HUES48 (cell line): ENCODE measurements at regions not wholly inside any gene's neighbourhood (a gene's known extent, or its start where the extent isn't known, plus 50 kb on each side); places are given as distances from the start of the nearest gene placed in this dataset.

Experiments used
- H3K27ac ChIP-seq: one replicate; pipeline ENCODE4 v1.7.0; 2013; ENCODE audit warnings: low read depth, low read length, inconsistent platforms
- H3K27me3 ChIP-seq: 2 replicates; pipeline ENCODE4 v1.6.1; 2013; ENCODE audit warnings: mild to moderate bottlenecking, low read length; ENCODE audit not compliant: control insufficient read depth, insufficient read depth
- H3K36me3 ChIP-seq: 2 replicates; pipeline ENCODE4 v1.6.1; 2013; ENCODE audit warnings: low read length; ENCODE audit not compliant: control insufficient read depth, insufficient read depth
- H3K4me1 ChIP-seq: 2 replicates; pipeline ENCODE4 v1.6.1; 2013; ENCODE audit warnings: mild to moderate bottlenecking, low read length; ENCODE audit not compliant: control insufficient read depth, insufficient read depth
- H3K4me3 ChIP-seq: 2 replicates; pipeline ENCODE4 v1.5.1; 2013; ENCODE audit warnings: mild to moderate bottlenecking, low read depth, low read length
- H3K9ac ChIP-seq: 2 replicates; pipeline ENCODE4 v1.6.1; 2013; ENCODE audit warnings: mild to moderate bottlenecking, low read depth, low read length, moderate library complexity
- H3K9me3 ChIP-seq: 2 replicates; pipeline ENCODE4 v1.6.1; 2013; ENCODE audit warnings: low read length; ENCODE audit not compliant: control insufficient read depth, insufficient read depth

DNA sequence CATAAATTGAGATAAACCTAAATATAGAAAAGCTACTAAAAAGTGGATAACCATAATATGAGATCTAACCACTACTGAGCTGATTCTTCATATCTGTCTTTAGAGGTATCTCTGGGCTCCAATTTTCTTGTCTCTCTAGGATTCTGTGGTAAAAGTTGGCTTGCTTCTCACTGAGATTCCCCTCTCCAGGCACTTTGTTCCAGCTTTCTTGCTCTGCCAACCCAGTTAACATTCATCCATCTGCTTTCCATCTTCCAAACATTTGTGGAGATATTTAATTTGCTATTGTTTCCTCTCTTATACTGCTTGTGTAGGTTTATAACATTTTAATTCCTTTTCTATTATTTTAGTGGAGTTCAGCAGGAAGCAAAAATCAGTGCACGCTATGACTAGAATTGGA is 97.6 kb upstream of the LMCD1 start:
- no peaks in the 10 kb centered on the region for H3K36me3 ChIP-seq
- no peak overlapping the region for H3K9ac ChIP-seq
- 0 out of 2 replicates have a peak, but pooled peaks cover 7% of the 10 kb centered on the region for H3K9me3 ChIP-seq
- no peak overlapping the region for H3K27ac ChIP-seq
- no peak overlapping the region for H3K4me3 ChIP-seq
- H3K27me3 ChIP-seq, result no peaks in the 10 kb centered on the region
- H3K4me1 ChIP-seq, result no peaks in the 10 kb centered on the region

DNA sequence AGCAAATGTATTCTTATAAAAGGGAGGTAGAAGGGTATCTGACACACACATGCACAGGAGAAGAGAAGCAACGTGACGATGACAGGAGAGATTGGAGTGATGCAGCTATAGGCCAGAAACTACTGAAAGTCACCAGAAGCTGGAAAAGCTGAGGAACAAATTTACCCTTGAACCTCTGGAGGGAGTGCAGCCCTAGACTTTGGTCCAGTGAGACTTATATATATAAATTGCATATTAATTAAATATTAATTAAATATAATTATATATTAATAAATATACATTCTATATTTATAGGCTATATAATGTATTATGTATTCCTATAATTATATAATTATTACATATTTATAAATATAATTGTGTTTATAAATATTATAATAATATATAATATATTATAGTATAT is 96.5 kb upstream of the LMCD1 start:
- H3K36me3 ChIP-seq, result no peaks in the 10 kb centered on the region
- no peak overlapping the region for H3K27ac ChIP-seq
- H3K27me3 ChIP-seq, result no peaks in the 10 kb centered on the region
- 0 out of 2 replicates have a peak, but pooled peaks cover 7% of the 10 kb centered on the region for H3K9me3 ChIP-seq
- no peak overlapping the region for H3K9ac ChIP-seq
- no peaks in the 10 kb centered on the region for H3K4me1 ChIP-seq
- H3K4me3 ChIP-seq, result no peak overlapping the region

DNA sequence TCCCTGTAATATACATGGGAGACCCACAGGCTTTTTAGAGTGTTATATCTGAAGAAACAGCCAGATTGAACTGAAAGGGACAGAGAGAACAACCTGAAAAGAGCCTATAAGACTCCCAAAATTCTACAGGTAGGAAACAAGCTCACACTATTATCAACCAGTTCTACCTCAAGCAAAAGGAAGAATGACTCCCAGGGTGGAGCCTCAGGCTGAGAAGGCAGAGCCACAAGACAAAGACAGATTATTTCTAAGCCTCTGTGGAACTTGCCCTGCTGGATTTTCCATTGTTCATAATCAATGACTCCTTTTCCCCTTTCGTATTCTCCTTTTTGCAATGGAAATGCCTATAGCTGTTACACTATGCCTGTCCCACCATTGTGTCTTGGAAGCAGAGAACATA is 95.1 kb upstream of the LMCD1 start:
- Histone ChIP-seq H3K36me3 (no peaks in the 10 kb centered on the region), H3K4me1 (no peaks in the 10 kb centered on the region), H3K9ac (no peak overlapping the region), H3K27me3 (no peaks in the 10 kb centered on the region), H3K27ac (no peak overlapping the region), H3K4me3 (no peak overlapping the region), H3K9me3 (0 out of 2 replicates have a peak, but pooled peaks cover 7% of the 10 kb centered on the region)

DNA sequence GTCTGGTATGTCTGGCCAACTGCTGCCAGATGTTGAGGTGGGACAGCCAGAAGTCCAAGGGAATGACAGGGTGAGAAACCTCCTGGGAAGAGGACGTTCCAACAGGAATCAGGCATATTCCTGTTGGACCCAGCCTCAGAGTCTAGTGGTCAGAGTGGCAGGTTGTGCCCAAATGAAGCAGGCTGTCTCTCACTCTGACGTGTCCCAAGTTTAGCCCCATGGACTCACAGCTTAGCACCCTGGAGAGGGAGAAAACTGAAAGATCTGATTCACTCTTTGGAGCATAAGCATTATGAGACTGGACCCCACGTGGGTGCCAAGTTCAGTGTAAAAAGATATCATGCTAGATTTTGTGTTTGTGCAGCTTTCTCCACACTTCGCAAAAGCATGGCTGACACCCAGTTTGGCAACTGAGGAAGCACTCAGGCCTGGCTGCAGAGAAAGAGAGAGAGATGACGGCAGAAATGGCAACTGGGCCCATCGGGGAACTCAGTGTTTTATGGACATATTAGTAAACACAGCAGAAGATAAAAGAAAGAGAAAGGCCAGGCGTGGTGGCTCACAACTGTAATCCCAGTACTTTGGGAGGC is 88.2 kb upstream of the LMCD1 start:
- peaks cover 3% of the 10 kb centered on the region; the same call in 1 of the 2 replicates for H3K4me1 ChIP-seq
- H3K27me3 ChIP-seq, result no peaks in the 10 kb centered on the region
- no peak overlapping the region for H3K27ac ChIP-seq
- no peaks in the 10 kb centered on the region for H3K36me3 ChIP-seq
- H3K9ac ChIP-seq, result no peak overlapping the region
- no peak overlapping the region for H3K4me3 ChIP-seq
- 0 out of 2 replicates have a peak, but pooled peaks cover 7% of the 10 kb centered on the region for H3K9me3 ChIP-seq

DNA sequence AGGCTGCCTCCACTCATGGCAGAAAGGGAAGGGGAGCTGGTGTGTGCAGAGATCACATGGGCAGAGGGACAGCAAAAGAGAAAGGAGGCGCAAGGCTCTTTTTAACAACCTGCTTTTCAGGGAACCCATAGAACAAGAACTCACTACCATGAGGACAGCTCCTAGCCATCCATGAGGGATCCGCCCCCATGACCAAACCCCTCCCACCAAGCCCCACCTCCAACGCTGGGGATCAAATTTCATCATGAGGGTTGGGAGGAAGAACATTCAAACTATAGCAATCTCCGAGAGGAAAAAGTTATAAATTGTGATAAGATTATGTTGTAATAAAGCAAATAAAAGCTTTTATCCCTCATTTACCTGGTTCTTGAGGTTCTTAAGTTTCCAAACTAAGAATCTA is 84.7 kb upstream of the LMCD1 start:
- H3K9me3 ChIP-seq, result 0 out of 2 replicates have a peak, but pooled peaks cover 7% of the 10 kb centered on the region
- H3K27me3 ChIP-seq, result no peaks in the 10 kb centered on the region
- peaks cover 3% of the 10 kb centered on the region; the same call in 1 of the 2 replicates for H3K4me1 ChIP-seq
- no peaks in the 10 kb centered on the region for H3K36me3 ChIP-seq
- no peak overlapping the region for H3K4me3 ChIP-seq
- H3K9ac ChIP-seq, result no peak overlapping the region
- H3K27ac ChIP-seq, result no peak overlapping the region

DNA sequence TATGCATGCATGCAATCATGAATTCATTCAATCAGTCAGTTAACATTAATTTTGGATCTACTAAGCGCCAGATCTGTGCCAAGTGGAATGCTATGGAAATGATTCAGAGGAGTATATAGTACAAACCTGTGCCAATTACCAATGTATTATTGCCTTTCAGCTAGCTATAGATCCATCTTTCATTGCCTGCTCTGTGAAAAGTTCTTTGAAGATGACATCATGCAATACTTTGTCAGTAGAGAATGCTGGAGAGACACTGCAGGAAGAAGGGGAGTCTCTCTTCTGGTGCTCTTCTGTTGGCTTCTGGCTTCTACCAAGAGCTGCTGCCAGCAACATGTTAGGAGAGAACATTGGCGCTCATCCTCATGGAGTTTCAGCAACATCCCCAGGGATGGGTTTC is 81.0 kb upstream of the LMCD1 start:
- Histone ChIP-seq H3K4me3 (no peak overlapping the region), H3K9me3 (peaks cover 16% of the 10 kb centered on the region; the same call in 1 of the 2 replicates), H3K9ac (no peak overlapping the region), H3K4me1 (peaks cover 3% of the 10 kb centered on the region; the same call in 1 of the 2 replicates), H3K36me3 (no peaks in the 10 kb centered on the region), H3K27ac (no peak overlapping the region), H3K27me3 (no peaks in the 10 kb centered on the region)

DNA sequence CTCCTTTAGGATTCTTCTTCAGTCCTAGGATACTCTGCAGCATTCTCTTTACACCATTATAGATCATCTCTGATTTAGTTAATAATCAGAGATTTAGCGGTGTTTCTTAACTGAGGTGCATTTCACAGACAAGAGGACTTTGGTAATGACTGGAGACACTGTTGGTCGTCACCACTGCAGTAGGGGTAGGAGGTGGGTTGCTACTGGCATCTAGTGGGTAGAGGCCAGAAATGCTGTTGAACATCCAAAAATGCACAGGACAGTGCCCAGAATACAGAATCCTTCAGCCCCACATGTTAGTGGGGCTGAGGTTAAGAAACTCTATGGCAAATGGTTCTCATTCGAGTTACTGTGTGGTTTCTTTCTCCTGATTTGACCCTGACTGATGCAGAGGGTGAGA is 80.4 kb upstream of the LMCD1 start:
- H3K27ac ChIP-seq, result no peak overlapping the region
- H3K9me3 ChIP-seq, result peaks cover 13% of the 10 kb centered on the region; the same call in 1 of the 2 replicates

DNA sequence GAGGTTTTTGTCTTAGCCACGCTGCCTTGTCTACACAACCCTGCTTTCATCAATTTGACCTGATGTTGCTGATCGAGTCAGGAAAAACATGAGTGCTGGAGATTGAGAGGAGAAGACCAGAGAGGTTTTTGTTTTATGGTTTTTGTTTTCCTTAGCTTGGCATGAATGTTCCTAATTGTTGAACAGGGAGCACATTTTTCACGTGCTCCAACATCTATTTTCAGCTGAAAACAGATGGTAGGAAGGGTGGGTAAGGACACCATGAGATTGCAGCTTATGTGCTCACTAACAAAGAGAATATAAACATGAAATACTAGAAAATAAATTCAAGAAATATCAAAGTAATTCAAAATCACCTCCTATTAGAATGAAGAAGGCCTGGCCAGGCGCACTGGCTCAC is 79.9 kb upstream of the LMCD1 start:
- Histone ChIP-seq H3K27me3 (no peaks in the 10 kb centered on the region), H3K27ac (no peak overlapping the region), H3K9ac (no peak overlapping the region), H3K4me1 (peaks cover 3% of the 10 kb centered on the region; the same call in 1 of the 2 replicates), H3K4me3 (no peak overlapping the region), H3K36me3 (no peaks in the 10 kb centered on the region), H3K9me3 (peaks cover 10% of the 10 kb centered on the region; the same call in 1 of the 2 replicates)

More for the DNA sequence above, 80.4 kb upstream of the LMCD1 start:
- Histone ChIP-seq H3K27me3 (no peaks in the 10 kb centered on the region), H3K4me1 (peaks cover 3% of the 10 kb centered on the region; the same call in 1 of the 2 replicates), H3K36me3 (no peaks in the 10 kb centered on the region), H3K9ac (no peak overlapping the region), H3K4me3 (no peak overlapping the region)

DNA sequence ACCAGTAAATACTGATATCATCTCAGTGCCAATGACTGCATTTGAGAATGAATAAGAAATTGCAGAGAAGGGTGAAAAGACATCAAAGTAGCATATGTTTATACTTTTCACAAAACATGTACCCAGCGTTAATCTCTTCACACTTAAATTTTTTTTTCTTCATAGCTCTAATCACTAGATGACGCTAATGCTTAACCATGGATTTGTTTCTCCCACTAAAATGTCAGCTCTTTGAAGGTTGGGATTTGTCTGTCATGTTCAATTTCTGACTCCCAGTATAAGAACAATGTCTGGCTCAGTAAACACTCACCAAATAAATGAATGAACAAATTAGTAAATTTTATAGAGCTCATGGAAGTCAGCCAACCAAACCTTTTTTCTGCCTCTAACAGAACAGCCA is 78.3 kb upstream of the LMCD1 start:
- Histone ChIP-seq H3K27ac (no peak overlapping the region), H3K4me3 (no peak overlapping the region)

DNA sequence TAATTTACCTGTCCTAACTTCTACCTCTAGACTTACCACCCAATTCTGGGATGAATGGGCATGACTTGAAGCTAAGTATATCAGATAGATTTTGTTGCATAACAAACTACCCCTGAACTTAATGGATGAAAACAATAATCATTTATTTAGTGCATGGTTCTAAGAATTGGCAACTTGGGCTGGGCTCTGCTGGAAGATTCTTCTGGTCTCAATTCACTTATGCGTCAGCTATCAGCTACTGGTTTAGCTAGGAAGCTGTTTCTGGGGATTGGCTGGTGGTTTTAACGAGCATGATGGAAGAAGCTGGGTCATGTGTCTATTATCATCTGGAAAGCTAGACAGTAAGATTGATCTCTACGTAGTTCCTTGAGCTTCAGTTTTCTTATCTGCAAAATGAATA is 77.3 kb upstream of the LMCD1 start:
- no peaks in the 10 kb centered on the region for H3K27me3 ChIP-seq
- H3K27ac ChIP-seq, result no peak overlapping the region
- no peak overlapping the region; the same call in 1 of the 2 replicates for H3K4me3 ChIP-seq
- no peaks in the 10 kb centered on the region for H3K4me1 ChIP-seq
- H3K36me3 ChIP-seq, result no peaks in the 10 kb centered on the region
- H3K9ac ChIP-seq, result no peak overlapping the region
- H3K9me3 ChIP-seq, result peaks cover 10% of the 10 kb centered on the region; the same call in 1 of the 2 replicates

More for the DNA sequence above, 78.3 kb upstream of the LMCD1 start:
- Histone ChIP-seq H3K27me3 (no peaks in the 10 kb centered on the region), H3K9me3 (peaks cover 10% of the 10 kb centered on the region; the same call in 1 of the 2 replicates), H3K36me3 (no peaks in the 10 kb centered on the region), H3K4me1 (no peaks in the 10 kb centered on the region), H3K9ac (no peak overlapping the region)

DNA sequence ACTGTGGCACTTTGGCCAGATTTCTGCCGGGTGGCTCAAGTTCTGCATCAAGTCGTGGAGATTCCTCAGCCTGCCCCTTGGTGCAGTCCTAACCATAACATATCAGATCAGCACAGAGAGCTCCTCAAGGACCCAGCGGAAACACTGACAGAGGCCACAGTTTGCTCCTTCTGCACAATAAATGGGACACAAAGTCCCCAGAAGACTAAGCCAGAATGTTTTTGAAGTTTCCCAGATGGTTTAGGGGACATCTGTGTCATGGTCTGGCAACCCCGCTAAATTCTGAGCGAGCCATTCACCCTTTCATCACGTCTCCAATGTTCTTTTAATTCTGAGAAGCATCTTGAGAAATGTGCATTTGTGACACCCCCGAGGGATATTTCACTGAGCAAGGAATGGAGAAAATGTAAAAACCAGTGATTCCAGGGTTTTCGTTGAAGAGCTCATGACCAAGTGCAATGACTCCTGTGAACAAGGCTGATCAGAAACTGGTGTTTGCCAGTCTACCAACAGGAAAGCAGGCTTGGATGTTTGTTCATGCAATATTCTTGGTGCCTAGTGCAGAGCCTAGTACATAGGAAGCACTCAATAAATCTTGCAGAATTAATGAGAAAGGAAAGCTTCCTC is 64.8 kb upstream of the LMCD1 start:
- H3K9me3 ChIP-seq, result 0 out of 2 replicates have a peak, but pooled peaks cover 3% of the 10 kb centered on the region
- no peak overlapping the region for H3K9ac ChIP-seq
- H3K27me3 ChIP-seq, result no peaks in the 10 kb centered on the region
- H3K27ac ChIP-seq, result no peak overlapping the region
- no peaks in the 10 kb centered on the region for H3K36me3 ChIP-seq
- H3K4me3 ChIP-seq, result no peak overlapping the region
- no peaks in the 10 kb centered on the region for H3K4me1 ChIP-seq
